Smooth muscle cell (in vitro differentiated cells): ENCODE measurements at regions not wholly inside any gene's neighbourhood (a gene's known extent, or its start where the extent isn't known, plus 50 kb on each side); places are given as distances from the start of the nearest gene placed in this dataset.

Experiments used
- DNase-seq: peaks from one replicate; lab custom pipeline; 2025; ENCODE audit not compliant: unreplicated experiment; lab: John Stamatoyannopoulos, UW
- H2AFZ ChIP-seq: fragments of 200-600 bp; sonication (generic); 2 replicates; pipeline ENCODE4 v1.6.0; 2016; ENCODE audit warnings: antibody characterized with exemption, low read depth, mild to moderate bottlenecking
- H3F3A ChIP-seq: fragments of 200-600 bp; sonication (generic); 2 replicates; pipeline ENCODE4 v1.6.0; 2017; ENCODE audit warnings: antibody characterized with exemption, low read depth
- H3K27ac ChIP-seq: fragments of 200-600 bp; sonication (generic); 2 replicates; pipeline ENCODE4 v1.5.1; 2016; ENCODE audit warnings: low read depth, mild to moderate bottlenecking
- H3K27me3 ChIP-seq: fragments of 200-600 bp; sonication (generic); 2 replicates; pipeline ENCODE4 v1.6.1; 2016; ENCODE audit warnings: low read depth, mild to moderate bottlenecking
- H3K36me3 ChIP-seq: fragments of 200-600 bp; sonication (generic); 2 replicates; pipeline ENCODE4 v1.5.1; 2016; ENCODE audit warnings: low read depth
- H3K4me1 ChIP-seq: fragments of 200-600 bp; sonication (generic); 2 replicates; pipeline ENCODE4 v1.5.1; 2016; ENCODE audit warnings: low read depth
- H3K4me2 ChIP-seq: fragments of 200-600 bp; sonication (generic); 2 replicates; pipeline ENCODE4 v1.6.0; 2016; ENCODE audit warnings: mild to moderate bottlenecking
- H3K4me3 ChIP-seq: fragments of 200-600 bp; sonication (generic); 2 replicates; pipeline ENCODE4 v1.5.1; 2016; ENCODE audit warnings: mild to moderate bottlenecking
- H3K79me2 ChIP-seq: fragments of 200-600 bp; sonication (generic); 2 replicates; pipeline ENCODE4 v1.6.0; 2016; ENCODE audit warnings: low read depth, mild to moderate bottlenecking
- H3K9ac ChIP-seq: fragments of 200-600 bp; sonication (generic); 2 replicates; pipeline ENCODE4 v1.6.0; 2016; ENCODE audit warnings: low read depth
- H3K9me3 ChIP-seq: fragments of 200-600 bp; sonication (generic); replicated peaks from 2 replicates; pipeline ENCODE4 v1.5.1; 2016; ENCODE audit warnings: low read depth
- H4K20me1 ChIP-seq: fragments of 200-600 bp; sonication (generic); 2 replicates; pipeline ENCODE4 v1.6.0; 2016; ENCODE audit warnings: low read depth
- WGBS: methylation state at CpG from one replicate; pipeline ENCODE4 v1.1.7; 2016; ENCODE audit warnings: low lambda C conversion rate; 5-methylcytosine and 5-hydroxymethylcytosine counted together
- TF ChIP-seq, protein P1 (sequence below): fragments of 200-600 bp; sonication (generic); IDR thresholded peaks from 2 replicates; pipeline ENCODE4 v1.5.1; 2017; ENCODE audit warnings: borderline replicate concordance, mild to moderate bottlenecking, antibody characterized with exemption; ENCODE audit not compliant: insufficient read depth, poor library complexity, severe bottlenecking

DNA sequence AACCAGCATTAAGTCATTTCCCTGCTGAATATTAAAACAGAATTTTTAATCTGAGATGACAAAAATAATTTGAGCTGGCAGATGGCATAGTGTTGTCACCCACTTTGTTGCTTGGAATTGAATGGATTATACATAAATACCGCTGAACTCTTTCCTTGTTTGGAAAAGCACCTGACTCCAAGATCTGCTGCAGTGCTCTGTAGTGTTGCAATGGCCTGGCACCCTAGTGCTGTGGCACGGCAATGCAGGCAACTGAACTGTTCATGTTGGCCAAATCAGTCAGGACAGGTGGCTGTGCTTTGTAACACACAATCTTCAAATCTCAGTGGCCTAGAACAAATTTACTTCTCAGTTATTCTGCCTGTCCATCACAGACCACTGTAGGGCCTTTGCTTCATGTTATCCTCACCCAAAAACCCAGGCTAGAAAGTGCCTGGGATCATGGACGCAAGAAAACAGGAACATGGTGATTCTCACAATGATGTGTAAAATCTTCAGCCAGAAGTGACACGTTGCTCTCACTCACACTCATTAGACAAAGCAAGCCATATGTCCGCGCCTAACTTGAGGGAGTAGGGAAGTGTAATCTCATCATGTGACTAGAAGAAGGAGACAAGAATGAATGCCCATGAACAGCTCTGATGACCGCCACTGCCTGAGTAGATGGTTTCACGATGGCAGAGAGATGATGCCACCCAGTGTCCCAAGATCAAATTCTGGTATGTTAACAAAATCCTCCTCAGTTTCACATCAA lies 191.9 kb upstream of the PUM3 start:
- no peaks in the 10 kb centered on the region for H3K27me3 ChIP-seq
- 92% methylated on average over 8 of the region's 8 CpGs for WGBS
- H3K27ac ChIP-seq, result no peak overlapping the region
- no peak overlapping the region for H2AFZ ChIP-seq
- no peaks in the 10 kb centered on the region for H3F3A ChIP-seq
- no peaks in the 10 kb centered on the region for H3K9me3 ChIP-seq
- no peaks in the 10 kb centered on the region for H3K4me1 ChIP-seq
- no peaks in the 10 kb centered on the region for H4K20me1 ChIP-seq
- H3K36me3 ChIP-seq, result no peaks in the 10 kb centered on the region
- TF ChIP-seq, protein P1, sequence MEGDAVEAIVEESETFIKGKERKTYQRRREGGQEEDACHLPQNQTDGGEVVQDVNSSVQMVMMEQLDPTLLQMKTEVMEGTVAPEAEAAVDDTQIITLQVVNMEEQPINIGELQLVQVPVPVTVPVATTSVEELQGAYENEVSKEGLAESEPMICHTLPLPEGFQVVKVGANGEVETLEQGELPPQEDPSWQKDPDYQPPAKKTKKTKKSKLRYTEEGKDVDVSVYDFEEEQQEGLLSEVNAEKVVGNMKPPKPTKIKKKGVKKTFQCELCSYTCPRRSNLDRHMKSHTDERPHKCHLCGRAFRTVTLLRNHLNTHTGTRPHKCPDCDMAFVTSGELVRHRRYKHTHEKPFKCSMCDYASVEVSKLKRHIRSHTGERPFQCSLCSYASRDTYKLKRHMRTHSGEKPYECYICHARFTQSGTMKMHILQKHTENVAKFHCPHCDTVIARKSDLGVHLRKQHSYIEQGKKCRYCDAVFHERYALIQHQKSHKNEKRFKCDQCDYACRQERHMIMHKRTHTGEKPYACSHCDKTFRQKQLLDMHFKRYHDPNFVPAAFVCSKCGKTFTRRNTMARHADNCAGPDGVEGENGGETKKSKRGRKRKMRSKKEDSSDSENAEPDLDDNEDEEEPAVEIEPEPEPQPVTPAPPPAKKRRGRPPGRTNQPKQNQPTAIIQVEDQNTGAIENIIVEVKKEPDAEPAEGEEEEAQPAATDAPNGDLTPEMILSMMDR, result no peak
- no peak for DNase-seq
- H3K4me3 ChIP-seq, result no peak overlapping the region
- H3K79me2 ChIP-seq, result no peaks in the 10 kb centered on the region
- no peak overlapping the region for H3K4me2 ChIP-seq
- H3K9ac ChIP-seq, result no peak overlapping the region

DNA sequence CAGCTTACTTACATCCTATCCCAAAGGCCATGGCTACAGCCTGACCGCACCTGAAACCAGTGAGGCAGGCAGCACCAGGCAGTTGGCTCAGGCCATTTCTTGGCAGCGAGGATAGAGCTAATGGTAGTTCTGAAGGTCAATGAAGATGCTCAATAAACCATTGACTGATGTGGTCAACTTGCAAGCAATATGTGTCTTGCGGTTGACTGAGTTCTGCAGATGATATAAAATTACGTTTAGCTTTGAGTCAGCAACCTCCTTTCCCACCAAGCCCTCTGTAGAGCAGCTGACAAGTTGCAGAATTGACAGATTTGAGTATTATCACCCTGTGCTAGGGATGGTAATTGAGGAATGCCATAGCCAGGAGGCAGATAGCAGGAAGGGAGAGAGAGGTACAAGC lies 189.0 kb upstream of the PUM3 start:
- Histone ChIP-seq H3F3A (no peaks in the 10 kb centered on the region), H3K27ac (no peak overlapping the region), H3K9me3 (no peaks in the 10 kb centered on the region), H3K4me1 (no peaks in the 10 kb centered on the region), H4K20me1 (no peaks in the 10 kb centered on the region), H3K36me3 (no peaks in the 10 kb centered on the region), H3K4me2 (no peak overlapping the region), H3K79me2 (no peaks in the 10 kb centered on the region), H2AFZ (no peak overlapping the region), H3K27me3 (no peaks in the 10 kb centered on the region), H3K4me3 (no peak overlapping the region), H3K9ac (no peak overlapping the region)
- 88% methylated on average over 4 of the region's 4 CpGs for WGBS
- TF ChIP-seq, protein P1, result no peak
- no peak for DNase-seq

DNA sequence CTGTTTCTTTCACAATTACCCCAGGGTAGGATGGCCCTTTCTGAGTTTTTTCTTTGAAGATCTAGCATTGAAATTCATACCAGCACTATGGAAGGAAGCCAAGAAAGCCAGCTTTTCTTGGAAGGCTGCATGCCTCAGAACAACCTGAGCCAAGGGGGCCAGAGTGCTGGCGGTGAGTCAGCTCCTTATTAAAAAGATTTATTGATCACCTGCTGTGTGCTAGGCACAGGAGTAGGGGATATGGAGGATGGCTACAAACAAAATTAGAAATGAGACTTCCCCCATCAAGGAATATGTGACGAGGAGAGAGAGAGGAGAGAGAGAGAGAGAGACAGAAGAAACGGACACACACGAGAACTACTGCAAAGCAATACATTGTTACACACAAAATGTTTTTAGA lies 184.6 kb upstream of the PUM3 start:
- Histone ChIP-seq H3K27me3 (no peaks in the 10 kb centered on the region), H3K4me3 (no peak overlapping the region), H3F3A (no peaks in the 10 kb centered on the region), H3K9ac (no peak overlapping the region), H3K4me2 (no peak overlapping the region), H2AFZ (no peak overlapping the region), H4K20me1 (no peaks in the 10 kb centered on the region), H3K36me3 (no peaks in the 10 kb centered on the region), H3K9me3 (no peaks in the 10 kb centered on the region), H3K79me2 (no peaks in the 10 kb centered on the region), H3K27ac (no peak overlapping the region), H3K4me1 (no peaks in the 10 kb centered on the region)
- TF ChIP-seq, protein P1, result no peak
- WGBS, result 74% methylated on average over 4 of the region's 4 CpGs
- no peak for DNase-seq

DNA sequence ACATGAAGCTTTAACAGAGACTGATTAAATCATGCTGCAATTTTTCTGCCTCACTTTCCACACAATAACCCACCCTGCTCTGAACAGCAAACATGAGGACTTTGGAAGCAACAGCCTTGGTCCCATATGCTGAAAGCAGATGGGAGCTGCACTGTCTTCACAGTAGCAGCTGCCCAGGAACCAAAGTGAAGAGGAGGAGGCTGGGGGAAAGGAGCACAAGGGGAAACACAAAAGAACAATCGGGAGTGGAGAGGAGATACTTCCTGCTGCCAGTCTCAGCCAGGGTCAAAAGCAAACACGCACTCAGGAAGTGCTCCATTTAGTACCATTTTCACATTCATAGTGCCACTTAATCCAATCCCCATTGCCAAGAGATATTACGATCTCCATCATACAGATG lies 183.3 kb upstream of the PUM3 start:
- no peaks in the 10 kb centered on the region for H3K79me2 ChIP-seq
- 67% methylated on average over 3 of the region's 3 CpGs for WGBS
- no peak overlapping the region for H3K4me3 ChIP-seq
- TF ChIP-seq, protein P1, result no peak
- no peaks in the 10 kb centered on the region for H3F3A ChIP-seq
- no peaks in the 10 kb centered on the region for H3K9me3 ChIP-seq
- H3K4me1 ChIP-seq, result no peaks in the 10 kb centered on the region
- no peak for DNase-seq
- no peaks in the 10 kb centered on the region for H4K20me1 ChIP-seq
- no peaks in the 10 kb centered on the region for H3K36me3 ChIP-seq
- no peak overlapping the region for H3K27ac ChIP-seq
- no peak overlapping the region for H3K4me2 ChIP-seq
- H3K27me3 ChIP-seq, result no peaks in the 10 kb centered on the region
- H2AFZ ChIP-seq, result no peak overlapping the region
- H3K9ac ChIP-seq, result no peak overlapping the region
